RWPE1 (cell line): ENCODE measurements at regions not wholly inside any gene's neighbourhood (a gene's known extent, or its start where the extent isn't known, plus 50 kb on each side); places are given as distances from the start of the nearest gene placed in this dataset.

ENCODE experiments used
- CTCF ChIA-PET: fragments of 350-600 bp; sonication (Branson Sonifier 250); formaldehyde crosslinking; extraction: SDS; loops from one replicate; lab custom pipeline; 2021; lab: Yijun Ruan, JAX
- POLR2A ChIA-PET: fragments of 400-600 bp; formaldehyde crosslinking; extraction: SDS; loops from one replicate; lab custom pipeline; 2020; ENCODE audit warnings: antibody characterized with exemption; ENCODE audit not compliant: low non-redundant PET; lab: Yijun Ruan, JAX
- DNase-seq: peaks from one replicate; pipeline ENCODE4 v3.0.0; 2012; ENCODE audit warnings: low spot score
- H3K27ac ChIP-seq: fragments of 450-650 bp; 2 replicates; pipeline ENCODE4 v1.5.1; 2017
- CTCF ChIP-seq: fragments of 450-650 bp; conservative IDR thresholded peaks from 2 replicates; pipeline ENCODE4 v1.5.1; 2017; ENCODE audit warnings: low read depth, mild to moderate bottlenecking

- H3K27ac ChIP-seq: no peak overlapping the region
- CTCF ChIA-PET: no interaction called here
- no peak for DNase-seq
- no peak for TF ChIP-seq CTCF
- POLR2A ChIA-PET: no interaction called here
Measured at GRCh38 chr7:68423356-68423755, 1174.9 kb upstream of the AUTS2 start.

- no peak for TF ChIP-seq CTCF
- H3K27ac ChIP-seq: no peak overlapping the region
- no peak for DNase-seq
- ChIA-PET CTCF (no interaction called here), POLR2A (no interaction called here)
Measured at GRCh38 chr7:68424658-68425297, 1173.5 kb upstream of the AUTS2 start.

- POLR2A ChIA-PET: no interaction called here
Measured at GRCh38 chr7:68425377-68425776, 1172.9 kb upstream of the AUTS2 start.

GRCh38 chr7:68429411-68430117, 1168.7 kb upstream of the AUTS2 start:
- DNase-seq: no peak
- CTCF ChIA-PET: no interaction called here
- H3K27ac ChIP-seq: no peak overlapping the region
- TF ChIP-seq CTCF: no peak
- POLR2A ChIA-PET: no interaction called here

More at GRCh38 chr7:68425377-68425776, 1172.9 kb upstream of the AUTS2 start:
- H3K27ac ChIP-seq: no peak overlapping the region
- CTCF ChIA-PET: no interaction called here
- DNase-seq: no peak
- TF ChIP-seq CTCF: no peak

GRCh38 chr7:68432585-68432984, 1165.7 kb upstream of the AUTS2 start:
- POLR2A ChIA-PET: no interaction called here
- H3K27ac ChIP-seq: no peak overlapping the region
- no peak for TF ChIP-seq CTCF
- no peak for DNase-seq
- CTCF ChIA-PET: interaction anchor here (0.6 kb wide), 1 partner anchor 892 kb away, joined by 3 read pairs; no protein-coding TSS in a partner anchor

GRCh38 chr7:68433462-68434070, 1164.7 kb upstream of the AUTS2 start:
- ChIA-PET POLR2A (no interaction called here), CTCF (interaction anchor here (0.6 kb wide), 1 partner anchor 891 kb away, joined by 3 read pairs; no protein-coding TSS in a partner anchor)
- no peak for DNase-seq
- no peak for TF ChIP-seq CTCF
- no peak overlapping the region for H3K27ac ChIP-seq
